ENCODE measurements at regions not wholly inside any gene's neighbourhood (a gene's known extent, or its start where the extent isn't known, plus 50 kb on each side); places are given as distances from the start of the nearest gene placed in this dataset.

- no peak overlapping the region for H3K4me3 ChIP-seq (ENCODE audit: low read depth, low read length)
- no peak for DNase-seq (ENCODE audit: low read depth)
- no peak for TF ChIP-seq CTCF (IDR thresholded peaks at IDR 0.05; ENCODE audit: insufficient read depth, low read length)
Measured at GRCh38 chr2:49514201-49514600, 359.9 kb upstream of the FSHR start.

DNA sequence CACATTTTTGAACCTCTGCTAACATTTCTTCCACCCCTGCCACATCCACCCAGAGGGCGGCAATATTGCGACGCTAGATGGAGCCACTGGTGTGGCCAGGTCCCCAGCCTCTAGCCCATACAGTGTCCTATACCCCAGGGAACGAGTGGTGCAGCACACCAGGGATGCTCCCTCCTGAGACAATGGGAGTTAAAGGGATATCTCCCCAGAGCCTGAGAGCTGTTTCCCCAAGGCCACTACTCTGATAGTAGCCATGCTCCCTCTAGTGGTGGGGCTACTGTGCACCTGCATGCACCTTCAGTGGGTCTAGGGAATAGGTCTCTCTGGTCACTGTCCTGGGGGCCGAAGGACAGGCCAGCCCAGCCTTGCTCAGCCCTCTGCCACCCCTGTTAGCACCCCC lies 336.4 kb upstream of the FSHR start:
- no peak for TF ChIP-seq CTCF (IDR thresholded peaks at IDR 0.05; ENCODE audit: insufficient read depth, low read length)
- DNase-seq (ENCODE audit: low read depth) = no peak

GRCh38 chr2:49487139-49487538 lies 332.8 kb upstream of the FSHR start:
- no peak overlapping the region for H3K4me3 ChIP-seq (ENCODE audit: low read depth, low read length)
- TF ChIP-seq CTCF (IDR thresholded peaks at IDR 0.05; ENCODE audit: insufficient read depth, low read length) = no peak
- no peak for DNase-seq (ENCODE audit: low read depth)

More for the DNA sequence above, 336.4 kb upstream of the FSHR start:
- no peak overlapping the region for H3K4me3 ChIP-seq (ENCODE audit: low read depth, low read length)

DNA sequence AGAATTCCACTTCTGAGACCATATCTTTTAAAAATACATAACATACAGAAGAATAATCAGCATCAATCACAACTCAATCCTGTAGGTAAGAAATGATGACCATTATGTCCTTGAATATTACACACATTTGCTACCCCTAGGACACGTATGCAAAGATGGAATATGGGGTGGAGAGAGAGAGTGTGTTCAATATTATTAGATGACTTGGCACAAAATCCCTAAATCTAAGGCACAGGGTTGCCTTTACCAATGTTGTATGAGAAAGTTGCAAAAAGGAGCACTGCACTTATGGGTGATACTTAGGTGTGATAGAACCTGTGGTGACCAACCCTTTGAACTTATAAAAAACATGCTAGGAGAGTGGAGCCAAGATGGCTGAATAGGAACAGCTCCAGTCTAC lies 326.2 kb upstream of the FSHR start:
- no peak for DNase-seq (ENCODE audit: low read depth)
- H3K4me3 ChIP-seq (ENCODE audit: low read depth, low read length) = no peak overlapping the region
- TF ChIP-seq CTCF (IDR thresholded peaks at IDR 0.05; ENCODE audit: insufficient read depth, low read length) = no peak

DNA sequence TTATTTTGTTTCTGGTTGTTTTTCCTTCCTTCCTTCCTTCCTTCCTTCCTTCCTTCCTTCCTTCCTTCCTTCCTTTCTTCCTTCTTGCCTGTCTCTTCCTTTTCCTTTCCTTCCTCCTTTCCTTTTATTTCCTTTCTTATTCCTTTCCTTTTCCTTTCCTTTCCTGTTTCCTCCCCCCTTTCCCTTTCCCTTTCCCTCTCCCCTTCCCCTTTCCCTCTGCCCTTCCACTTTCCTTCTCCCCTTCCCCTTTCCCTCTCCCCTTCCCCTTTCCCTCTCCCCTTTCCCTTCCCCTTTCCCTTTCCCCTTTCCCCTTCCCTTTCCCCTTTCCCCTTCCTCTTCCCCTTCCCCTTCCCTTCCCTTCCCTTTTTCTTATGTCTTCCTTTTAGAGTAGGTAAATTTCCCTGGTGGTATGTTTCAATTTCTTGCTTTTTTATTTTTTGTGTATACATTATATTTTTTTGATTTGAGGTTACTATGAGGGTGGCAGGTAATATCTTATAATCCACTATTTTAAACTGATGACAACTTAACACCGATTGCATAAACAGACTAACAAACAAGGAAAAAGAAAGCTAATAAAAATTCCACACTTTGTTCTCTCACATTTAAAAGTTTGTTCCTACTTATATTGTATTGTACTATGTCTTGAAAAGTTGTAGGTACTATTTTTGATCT lies 311.0 kb upstream of the FSHR start:
- TF ChIP-seq CTCF (IDR thresholded peaks at IDR 0.05; ENCODE audit: insufficient read depth, low read length) = no peak
- no peak for DNase-seq (ENCODE audit: low read depth)
- H3K4me3 ChIP-seq (ENCODE audit: low read depth, low read length) = no peak overlapping the region

- TF ChIP-seq CTCF (IDR thresholded peaks at IDR 0.05; ENCODE audit: insufficient read depth, low read length) = no peak
- no peak overlapping the region for H3K4me3 ChIP-seq (ENCODE audit: low read depth, low read length)
- no peak for DNase-seq (ENCODE audit: low read depth)
Measured at GRCh38 chr2:49459314-49459993, 305.1 kb upstream of the FSHR start.

All from fibroblast of the aortic adventitia (primary cell).